BLaER1 (cell line): ENCODE measurements at regions not wholly inside any gene's neighbourhood (a gene's known extent, or its start where the extent isn't known, plus 50 kb on each side); places are given as distances from the start of the nearest gene placed in this dataset.

ENCODE experiments used
- H3K27ac ChIP-seq: shearing (Covaris generic); formaldehyde crosslinking; 2 replicates; pipeline ENCODE4 v1.8.1; 2022
- H3K27me3 ChIP-seq: shearing (Covaris generic); formaldehyde crosslinking; 2 replicates; pipeline ENCODE4 v1.8.1; 2022
- H3K36me3 ChIP-seq: shearing (Covaris generic); formaldehyde crosslinking; 2 replicates; pipeline ENCODE4 v1.8.1; 2022
- H3K4me1 ChIP-seq: shearing (Covaris generic); formaldehyde crosslinking; 2 replicates; pipeline ENCODE4 v1.8.1; 2022
- H3K4me2 ChIP-seq: shearing (Covaris generic); formaldehyde crosslinking; 2 replicates; pipeline ENCODE4 v1.8.1; 2022
- H3K4me3 ChIP-seq: shearing (Covaris generic); formaldehyde crosslinking; 2 replicates; pipeline ENCODE4 v1.8.1; 2022
- H3K9ac ChIP-seq: shearing (Covaris generic); formaldehyde crosslinking; 2 replicates; pipeline ENCODE4 v1.8.1; 2022
- H3K9me3 ChIP-seq: shearing (Covaris generic); formaldehyde crosslinking; 2 replicates; pipeline ENCODE4 v1.8.1; 2022
- H4K20me1 ChIP-seq: shearing (Covaris generic); formaldehyde crosslinking; 2 replicates; pipeline ENCODE4 v1.8.1; 2022
- Cebpa-rat ChIP-seq: shearing (Covaris generic); IDR thresholded peaks from 2 replicates; pipeline ENCODE4 v1.8.1; 2022

GRCh38 chr9:7367726-7368125 lies 431.9 kb downstream of the DMAC1 start:
- H3K9me3 ChIP-seq: no peaks in the 10 kb centered on the region
- H3K27ac ChIP-seq: no peak overlapping the region
- H3K4me2 ChIP-seq: no peak overlapping the region
- no peaks in the 10 kb centered on the region for H4K20me1 ChIP-seq
- no peak for TF ChIP-seq Cebpa-rat
- no peaks in the 10 kb centered on the region for H3K36me3 ChIP-seq
- H3K4me3 ChIP-seq: no peak overlapping the region
- no peak overlapping the region for H3K9ac ChIP-seq
- no peaks in the 10 kb centered on the region for H3K4me1 ChIP-seq
- no peaks in the 10 kb centered on the region for H3K27me3 ChIP-seq

GRCh38 chr9:7366121-7366520 lies 433.5 kb downstream of the DMAC1 start:
- Histone ChIP-seq H3K27me3 (no peaks in the 10 kb centered on the region), H3K9ac (no peak overlapping the region), H4K20me1 (no peaks in the 10 kb centered on the region), H3K9me3 (no peaks in the 10 kb centered on the region), H3K4me2 (no peak overlapping the region), H3K36me3 (no peaks in the 10 kb centered on the region), H3K4me1 (no peaks in the 10 kb centered on the region), H3K27ac (no peak overlapping the region), H3K4me3 (no peak overlapping the region)
- TF ChIP-seq Cebpa-rat: no peak

- no peak for TF ChIP-seq Cebpa-rat
- no peak overlapping the region for H3K4me3 ChIP-seq
- no peaks in the 10 kb centered on the region for H3K9me3 ChIP-seq
- H3K36me3 ChIP-seq: no peaks in the 10 kb centered on the region
- no peak overlapping the region for H3K9ac ChIP-seq
- H3K4me2 ChIP-seq: no peak overlapping the region
- H3K4me1 ChIP-seq: no peaks in the 10 kb centered on the region
- no peak overlapping the region for H3K27ac ChIP-seq
- no peaks in the 10 kb centered on the region for H4K20me1 ChIP-seq
- H3K27me3 ChIP-seq: no peaks in the 10 kb centered on the region
These were observed 435.7 kb downstream of the DMAC1 start for GRCh38 chr9:7363777-7364477.

GRCh38 chr9:7360513-7360912 lies 439.1 kb downstream of the DMAC1 start:
- Histone ChIP-seq H3K27ac (no peak overlapping the region), H3K27me3 (no peaks in the 10 kb centered on the region), H4K20me1 (no peaks in the 10 kb centered on the region), H3K4me2 (no peak overlapping the region), H3K9me3 (no peaks in the 10 kb centered on the region), H3K4me1 (no peaks in the 10 kb centered on the region), H3K36me3 (no peaks in the 10 kb centered on the region), H3K9ac (no peak overlapping the region), H3K4me3 (no peak overlapping the region)
- TF ChIP-seq Cebpa-rat: no peak

GRCh38 chr9:7358876-7359275 lies 440.7 kb downstream of the DMAC1 start:
- Histone ChIP-seq H3K4me1 (no peaks in the 10 kb centered on the region), H3K9me3 (no peaks in the 10 kb centered on the region), H3K4me2 (no peak overlapping the region), H3K27me3 (no peaks in the 10 kb centered on the region), H3K9ac (no peak overlapping the region), H3K27ac (no peak overlapping the region), H3K4me3 (no peak overlapping the region), H4K20me1 (no peaks in the 10 kb centered on the region), H3K36me3 (no peaks in the 10 kb centered on the region)
- no peak for TF ChIP-seq Cebpa-rat

GRCh38 chr9:7354704-7355103 lies 444.9 kb downstream of the DMAC1 start:
- Histone ChIP-seq H4K20me1 (no peaks in the 10 kb centered on the region), H3K4me3 (no peak overlapping the region), H3K9ac (no peak overlapping the region), H3K4me1 (no peaks in the 10 kb centered on the region), H3K9me3 (no peaks in the 10 kb centered on the region), H3K36me3 (no peaks in the 10 kb centered on the region), H3K27me3 (no peaks in the 10 kb centered on the region), H3K27ac (no peak overlapping the region), H3K4me2 (no peak overlapping the region)
- no peak for TF ChIP-seq Cebpa-rat

- H3K4me2 ChIP-seq: no peak overlapping the region
- no peak for TF ChIP-seq Cebpa-rat
- no peaks in the 10 kb centered on the region for H3K4me1 ChIP-seq
These were observed 450.9 kb downstream of the DMAC1 start for GRCh38 chr9:7348692-7349091.

GRCh38 chr9:7347556-7347955 lies 452.0 kb downstream of the DMAC1 start:
- no peaks in the 10 kb centered on the region for H3K27me3 ChIP-seq
- no peak overlapping the region for H3K9ac ChIP-seq
- H3K36me3 ChIP-seq: no peaks in the 10 kb centered on the region; the same call in 1 of the 2 replicates
- H3K4me1 ChIP-seq: peaks cover under 1% of the 10 kb centered on the region; the same call in 1 of the 2 replicates
- no peak overlapping the region for H3K4me3 ChIP-seq
- no peak for TF ChIP-seq Cebpa-rat
- H3K27ac ChIP-seq: no peak overlapping the region
- no peaks in the 10 kb centered on the region for H4K20me1 ChIP-seq
- H3K9me3 ChIP-seq: peaks cover 13% of the 10 kb centered on the region
- no peak overlapping the region for H3K4me2 ChIP-seq

More at GRCh38 chr9:7348692-7349091, 450.9 kb downstream of the DMAC1 start:
- Histone ChIP-seq H3K27ac (no peak overlapping the region), H3K9me3 (peaks cover 13% of the 10 kb centered on the region), H3K27me3 (no peaks in the 10 kb centered on the region), H3K4me3 (no peak overlapping the region), H3K36me3 (no peaks in the 10 kb centered on the region; the same call in 1 of the 2 replicates), H4K20me1 (no peaks in the 10 kb centered on the region), H3K9ac (no peak overlapping the region)

- no peak overlapping the region for H3K27ac ChIP-seq
- no peak overlapping the region for H3K4me2 ChIP-seq
- H3K9ac ChIP-seq: no peak overlapping the region
- H3K27me3 ChIP-seq: no peaks in the 10 kb centered on the region
- no peaks in the 10 kb centered on the region for H4K20me1 ChIP-seq
- TF ChIP-seq Cebpa-rat: no peak
- H3K4me3 ChIP-seq: no peak overlapping the region
- no peaks in the 10 kb centered on the region; the same call in 1 of the 2 replicates for H3K36me3 ChIP-seq
- H3K9me3 ChIP-seq: peaks cover 13% of the 10 kb centered on the region
- peaks cover 5% of the 10 kb centered on the region; the same call in 1 of the 2 replicates for H3K4me1 ChIP-seq
These were observed 453.4 kb downstream of the DMAC1 start for GRCh38 chr9:7346144-7346543.

- Histone ChIP-seq H3K9ac (no peak overlapping the region), H3K4me3 (no peak overlapping the region), H3K9me3 (no peaks in the 10 kb centered on the region), H4K20me1 (no peaks in the 10 kb centered on the region), H3K4me1 (peaks cover 5% of the 10 kb centered on the region; the same call in 1 of the 2 replicates), H3K36me3 (no peaks in the 10 kb centered on the region), H3K27me3 (no peaks in the 10 kb centered on the region), H3K4me2 (no peak overlapping the region), H3K27ac (no peak overlapping the region)
- TF ChIP-seq Cebpa-rat: no peak
These were observed 456.8 kb downstream of the DMAC1 start for GRCh38 chr9:7342736-7343135.
